ENCODE measurements at regions not wholly inside any gene's neighbourhood (a gene's known extent, or its start where the extent isn't known, plus 50 kb on each side); places are given as distances from the start of the nearest gene placed in this dataset.
A peak's percentile ranks its signal among the peaks of the same experiment; 100 is the strongest.

- TF ChIP-seq PKNOX1 (IDR thresholded peaks at IDR 0.05) (no peak; the same call in none of the 2 replicates), KAT7 (CRISPR knock-in tag; IDR thresholded peaks at IDR 0.05; ENCODE audit: borderline replicate concordance) (peak; percentile 99; the same call in 1 of the 2 replicates), ZNF764 (CRISPR knock-in tag; IDR thresholded peaks at IDR 0.05; ENCODE audit: low read depth) (no peak), HMG20B (CRISPR knock-in tag; IDR thresholded peaks at IDR 0.05) (peak; percentile 93; the same call in 1 of the 2 replicates), RHOXF2B (CRISPR knock-in tag; conservative IDR thresholded peaks at IDR 0.05) (peak; percentile 95), TSHZ1 (CRISPR knock-in tag; IDR thresholded peaks at IDR 0.05) (peak; percentile 86), GABPB2 (CRISPR knock-in tag; conservative IDR thresholded peaks at IDR 0.05) (no peak), SMAD4 (CRISPR knock-in tag; conservative IDR thresholded peaks at IDR 0.05) (peak; percentile 98), NR2C2 (CRISPR knock-in tag; IDR thresholded peaks at IDR 0.05) (peak; percentile 95), NR2C2 (tag; IDR thresholded peaks at IDR 0.05) (peak; percentile 98), MAFF (IDR thresholded peaks at IDR 0.05; ENCODE audit: low read length) (no peak), RREB1 (CRISPR knock-in tag; IDR thresholded peaks at IDR 0.05) (peak; percentile 98), HDAC6 (IDR thresholded peaks at IDR 0.05; ENCODE audit: low read depth, low read length) (no peak), FOXO4 (CRISPR knock-in tag; IDR thresholded peaks at IDR 0.05) (peak; percentile 88)
Observed at GRCh38 chr6:44058617-44059358, 68.5 kb downstream of the MRPL14 start (continued).

Measured in K562 (cell line).